Liver (tissue), 8 donors: ENCODE measurements at regions not wholly inside any gene's neighbourhood (a gene's known extent, or its start where the extent isn't known, plus 50 kb on each side); places are given as distances from the start of the nearest gene placed in this dataset.

ENCODE experiments used
- DNase-seq: peaks from one replicate; pipeline ENCODE4 v3.0.0-alpha.2; 2017; ENCODE audit warnings: low spot score
- H3K27ac ChIP-seq, 2 donors: one replicate each; pipeline ENCODE4 v1.7.0; 2013; ENCODE audit warnings: inconsistent platforms in 2 of 2, low read length in 2 of 2, control low read depth in 1 of 2, low read depth in 1 of 2, mild to moderate bottlenecking in 1 of 2
- H3K27me3 ChIP-seq, 4 donors: one replicate each; pipeline versions ENCODE4 v1.6.1 to v1.7.0; 2013; ENCODE audit warnings: low read length in 3 of 4, inconsistent platforms in 1 of 4, mild to moderate bottlenecking in 1 of 4, moderate library complexity in 1 of 4; ENCODE audit not compliant: control insufficient read depth in 4 of 4, insufficient read depth in 4 of 4
- H3K36me3 ChIP-seq, 4 donors: one replicate each; pipeline versions ENCODE4 v1.6.1 to v1.7.0; 2013; ENCODE audit warnings: low read length in 3 of 4, mild to moderate bottlenecking in 3 of 4, low read depth in 1 of 4, moderate library complexity in 1 of 4; ENCODE audit not compliant: control insufficient read depth in 4 of 4, insufficient read depth in 3 of 4
- H3K4me1 ChIP-seq, 4 donors: one replicate each; pipeline versions ENCODE4 v1.6.1 to v1.7.0; 2013; ENCODE audit warnings: low read length in 3 of 4, mild to moderate bottlenecking in 3 of 4, moderate library complexity in 1 of 4; ENCODE audit not compliant: control insufficient read depth in 4 of 4, insufficient read depth in 4 of 4
- H3K4me3 ChIP-seq, 3 donors: one replicate each; pipeline versions ENCODE4 v1.6.1 to v1.7.0; 2013; ENCODE audit warnings: low read length in 3 of 3, control low read depth in 1 of 3, low read depth in 1 of 3, mild to moderate bottlenecking in 1 of 3
- H3K9ac ChIP-seq, 2 donors: one replicate each; pipeline ENCODE4 v1.7.0; 2013; ENCODE audit warnings: low read length in 2 of 2, mild to moderate bottlenecking in 2 of 2, moderate library complexity in 2 of 2, control low read depth in 1 of 2, low read depth in 1 of 2
- H3K9me3 ChIP-seq, 4 donors: one replicate each; pipeline versions ENCODE4 v1.6.1 to v1.7.0; 2013; ENCODE audit warnings: low read length in 3 of 4; ENCODE audit not compliant: control insufficient read depth in 4 of 4
- GABPA ChIP-seq, 2 donors: IDR thresholded peaks in 1 of 2; conservative IDR thresholded peaks in 1 of 2; 2 replicates each; pipeline ENCODE4 v1.6.1; 2016; ENCODE audit warnings: antibody characterized with exemption in 2 of 2, mild to moderate bottlenecking in 1 of 2, moderate library complexity in 1 of 2
- HNF4A ChIP-seq, 2 donors: conservative IDR thresholded peaks; 2 replicates each; pipeline ENCODE4 v1.6.1; 2016; ENCODE audit warnings: antibody characterized with exemption in 2 of 2, mild to moderate bottlenecking in 2 of 2
- NR2F2 ChIP-seq: IDR thresholded peaks from 2 replicates; pipeline ENCODE4 v1.6.1; 2016; ENCODE audit warnings: antibody characterized with exemption
- SP1 ChIP-seq: IDR thresholded peaks from 2 replicates; pipeline ENCODE4 v1.6.1; 2018; ENCODE audit warnings: antibody characterized with exemption, mild to moderate bottlenecking
- WGBS: extraction: QIAGEN DNeasy Blood & Tissue Kit; methylation state at CpG from one replicate; pipeline ENCODE4 v1.1.7; 2013; 5-methylcytosine and 5-hydroxymethylcytosine counted together
- TF ChIP-seq, protein P1 (sequence below): IDR thresholded peaks from 2 replicates; pipeline ENCODE4 v1.6.1; 2016; ENCODE audit warnings: antibody characterized with exemption, mild to moderate bottlenecking
- TF ChIP-seq, protein P2 (sequence below): IDR thresholded peaks from 2 replicates; pipeline ENCODE4 v1.6.1; 2016; ENCODE audit warnings: antibody characterized with exemption
- TF ChIP-seq, protein P3 (sequence below): fragments of 150-350 bp; IDR thresholded peaks from 2 replicates; pipeline ENCODE4 v1.5.1; 2017; ENCODE audit warnings: improper control_type of control experiment, low read depth, low read length; ENCODE audit not compliant: missing input control
- TF ChIP-seq, protein P4 (sequence below): IDR thresholded peaks from 2 replicates; pipeline ENCODE4 v1.6.1; 2016; ENCODE audit warnings: antibody characterized with exemption
- donor health status: healthy.
- donor health status: healthy.
- donor health status: healthy.
- donor health status: healthy.
- donor health status: healthy.

DNA sequence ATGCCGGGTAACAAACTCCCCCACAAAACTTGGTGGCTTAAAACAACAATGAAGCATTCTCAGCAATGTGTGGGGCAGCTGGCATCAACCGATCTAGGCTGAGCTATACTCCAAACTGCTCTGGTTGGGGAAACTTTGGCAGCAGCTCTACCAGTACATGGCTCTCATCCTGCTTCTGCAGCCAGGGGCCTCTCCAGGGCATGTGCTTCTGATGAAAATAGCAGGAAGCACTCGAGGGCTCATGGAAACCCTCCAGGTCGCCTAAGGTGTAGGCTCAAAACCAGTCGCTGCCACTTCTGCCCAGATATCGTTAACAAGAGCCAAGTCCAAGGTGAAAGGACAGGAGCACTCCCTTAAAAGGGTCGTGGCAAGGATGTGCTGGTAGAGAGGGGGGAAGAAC lies 134.1 kb downstream of the TEX36 start:
- TF ChIP-seq NR2F2 = no peak
- TF ChIP-seq, protein P1, sequence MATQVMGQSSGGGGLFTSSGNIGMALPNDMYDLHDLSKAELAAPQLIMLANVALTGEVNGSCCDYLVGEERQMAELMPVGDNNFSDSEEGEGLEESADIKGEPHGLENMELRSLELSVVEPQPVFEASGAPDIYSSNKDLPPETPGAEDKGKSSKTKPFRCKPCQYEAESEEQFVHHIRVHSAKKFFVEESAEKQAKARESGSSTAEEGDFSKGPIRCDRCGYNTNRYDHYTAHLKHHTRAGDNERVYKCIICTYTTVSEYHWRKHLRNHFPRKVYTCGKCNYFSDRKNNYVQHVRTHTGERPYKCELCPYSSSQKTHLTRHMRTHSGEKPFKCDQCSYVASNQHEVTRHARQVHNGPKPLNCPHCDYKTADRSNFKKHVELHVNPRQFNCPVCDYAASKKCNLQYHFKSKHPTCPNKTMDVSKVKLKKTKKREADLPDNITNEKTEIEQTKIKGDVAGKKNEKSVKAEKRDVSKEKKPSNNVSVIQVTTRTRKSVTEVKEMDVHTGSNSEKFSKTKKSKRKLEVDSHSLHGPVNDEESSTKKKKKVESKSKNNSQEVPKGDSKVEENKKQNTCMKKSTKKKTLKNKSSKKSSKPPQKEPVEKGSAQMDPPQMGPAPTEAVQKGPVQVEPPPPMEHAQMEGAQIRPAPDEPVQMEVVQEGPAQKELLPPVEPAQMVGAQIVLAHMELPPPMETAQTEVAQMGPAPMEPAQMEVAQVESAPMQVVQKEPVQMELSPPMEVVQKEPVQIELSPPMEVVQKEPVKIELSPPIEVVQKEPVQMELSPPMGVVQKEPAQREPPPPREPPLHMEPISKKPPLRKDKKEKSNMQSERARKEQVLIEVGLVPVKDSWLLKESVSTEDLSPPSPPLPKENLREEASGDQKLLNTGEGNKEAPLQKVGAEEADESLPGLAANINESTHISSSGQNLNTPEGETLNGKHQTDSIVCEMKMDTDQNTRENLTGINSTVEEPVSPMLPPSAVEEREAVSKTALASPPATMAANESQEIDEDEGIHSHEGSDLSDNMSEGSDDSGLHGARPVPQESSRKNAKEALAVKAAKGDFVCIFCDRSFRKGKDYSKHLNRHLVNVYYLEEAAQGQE = no peak
- H3K4me3 ChIP-seq = no peak overlapping the region

DNA sequence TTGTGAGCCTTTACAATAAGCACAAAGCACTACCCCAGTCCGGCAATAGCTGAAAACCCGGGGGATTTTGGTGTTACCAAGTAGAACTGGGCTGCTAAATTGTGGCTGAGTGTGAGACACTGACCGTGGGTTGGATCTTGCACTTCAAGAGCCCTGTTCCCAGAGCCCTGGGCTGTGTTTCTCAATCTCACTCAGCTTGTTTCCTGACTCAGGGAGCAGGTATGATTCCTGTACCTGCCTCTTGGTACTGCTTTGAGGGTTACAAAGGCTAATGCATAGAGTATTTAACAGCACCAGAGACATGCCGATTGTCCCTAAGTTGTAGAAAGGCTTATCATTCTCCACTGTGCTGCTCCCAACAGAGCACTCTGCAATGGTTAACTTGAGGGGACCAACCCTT lies 134.6 kb downstream of the TEX36 start:
- whole genome bisulfite sequencing = 68% methylated on average over 4 of the region's 4 CpGs
- TF ChIP-seq, protein P2, sequence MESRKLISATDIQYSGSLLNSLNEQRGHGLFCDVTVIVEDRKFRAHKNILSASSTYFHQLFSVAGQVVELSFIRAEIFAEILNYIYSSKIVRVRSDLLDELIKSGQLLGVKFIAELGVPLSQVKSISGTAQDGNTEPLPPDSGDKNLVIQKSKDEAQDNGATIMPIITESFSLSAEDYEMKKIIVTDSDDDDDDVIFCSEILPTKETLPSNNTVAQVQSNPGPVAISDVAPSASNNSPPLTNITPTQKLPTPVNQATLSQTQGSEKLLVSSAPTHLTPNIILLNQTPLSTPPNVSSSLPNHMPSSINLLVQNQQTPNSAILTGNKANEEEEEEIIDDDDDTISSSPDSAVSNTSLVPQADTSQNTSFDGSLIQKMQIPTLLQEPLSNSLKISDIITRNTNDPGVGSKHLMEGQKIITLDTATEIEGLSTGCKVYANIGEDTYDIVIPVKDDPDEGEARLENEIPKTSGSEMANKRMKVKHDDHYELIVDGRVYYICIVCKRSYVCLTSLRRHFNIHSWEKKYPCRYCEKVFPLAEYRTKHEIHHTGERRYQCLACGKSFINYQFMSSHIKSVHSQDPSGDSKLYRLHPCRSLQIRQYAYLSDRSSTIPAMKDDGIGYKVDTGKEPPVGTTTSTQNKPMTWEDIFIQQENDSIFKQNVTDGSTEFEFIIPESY = no peak
- TF ChIP-seq, protein P3, sequence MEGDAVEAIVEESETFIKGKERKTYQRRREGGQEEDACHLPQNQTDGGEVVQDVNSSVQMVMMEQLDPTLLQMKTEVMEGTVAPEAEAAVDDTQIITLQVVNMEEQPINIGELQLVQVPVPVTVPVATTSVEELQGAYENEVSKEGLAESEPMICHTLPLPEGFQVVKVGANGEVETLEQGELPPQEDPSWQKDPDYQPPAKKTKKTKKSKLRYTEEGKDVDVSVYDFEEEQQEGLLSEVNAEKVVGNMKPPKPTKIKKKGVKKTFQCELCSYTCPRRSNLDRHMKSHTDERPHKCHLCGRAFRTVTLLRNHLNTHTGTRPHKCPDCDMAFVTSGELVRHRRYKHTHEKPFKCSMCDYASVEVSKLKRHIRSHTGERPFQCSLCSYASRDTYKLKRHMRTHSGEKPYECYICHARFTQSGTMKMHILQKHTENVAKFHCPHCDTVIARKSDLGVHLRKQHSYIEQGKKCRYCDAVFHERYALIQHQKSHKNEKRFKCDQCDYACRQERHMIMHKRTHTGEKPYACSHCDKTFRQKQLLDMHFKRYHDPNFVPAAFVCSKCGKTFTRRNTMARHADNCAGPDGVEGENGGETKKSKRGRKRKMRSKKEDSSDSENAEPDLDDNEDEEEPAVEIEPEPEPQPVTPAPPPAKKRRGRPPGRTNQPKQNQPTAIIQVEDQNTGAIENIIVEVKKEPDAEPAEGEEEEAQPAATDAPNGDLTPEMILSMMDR = no peak
- TF ChIP-seq GABPA (IDR thresholded peaks at IDR 0.05 in 1 of 2, conservative IDR thresholded peaks at IDR 0.05 in 1 of 2) (no peak), SP1 (no peak), HNF4A (conservative IDR thresholded peaks at IDR 0.05) (no peak)
- TF ChIP-seq, protein P4, sequence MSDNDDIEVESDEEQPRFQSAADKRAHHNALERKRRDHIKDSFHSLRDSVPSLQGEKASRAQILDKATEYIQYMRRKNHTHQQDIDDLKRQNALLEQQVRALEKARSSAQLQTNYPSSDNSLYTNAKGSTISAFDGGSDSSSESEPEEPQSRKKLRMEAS = no peak
- no peak overlapping the region for H3K4me3 ChIP-seq
- H3K36me3 ChIP-seq = no peaks in the 10 kb centered on the region
- DNase-seq = no peak
- peaks cover 2 to 14% (median 9%) of the 10 kb centered on the region in 4 donors for H3K9me3 ChIP-seq
- no peak overlapping the region for H3K27ac ChIP-seq
- H3K27me3 ChIP-seq = peaks cover 0 to 7% (median 1%) of the 10 kb centered on the region in 4 donors
- H3K9ac ChIP-seq = no peak overlapping the region
- H3K4me1 ChIP-seq = no peaks in the 10 kb centered on the region

More for the DNA sequence above, 134.1 kb downstream of the TEX36 start:
- H3K4me1 ChIP-seq = no peaks in the 10 kb centered on the region
- 79% methylated on average over 7 of the region's 7 CpGs for WGBS
- H3K9me3 ChIP-seq = peaks cover 2 to 14% (median 9%) of the 10 kb centered on the region in 4 donors
- no peak for DNase-seq
- H3K9ac ChIP-seq = no peak overlapping the region
- H3K27me3 ChIP-seq = peaks cover 0 to 7% (median 1%) of the 10 kb centered on the region in 4 donors
- no peak overlapping the region for H3K27ac ChIP-seq
- H3K36me3 ChIP-seq = no peaks in the 10 kb centered on the region
